Spleen (tissue), 7 donors: ENCODE measurements at regions not wholly inside any gene's neighbourhood (a gene's known extent, or its start where the extent isn't known, plus 50 kb on each side); places are given as distances from the start of the nearest gene placed in this dataset.

Experiments used
- POLR2A ChIP-seq, 3 donors: fragments of 450-650 bp; IDR thresholded peaks; one replicate each; pipeline ENCODE4 v1.5.1; 2017; ENCODE audit warnings: antibody characterized with exemption in 3 of 3, mild to moderate bottlenecking in 1 of 3
- TF ChIP-seq, protein P1 (sequence below), 11 experiments: fragments of 200-600 bp in 7 of 11; fragments of 450-650 bp in 4 of 11; sonication (generic) in 4 of 11; IDR thresholded peaks in 8 of 11; conservative IDR thresholded peaks in 3 of 11; 1 replicate in 7 of 11; 2 replicates in 4 of 11; pipeline versions ENCODE4 v1.4.0 to v1.8.0; 2016 to 2021; ENCODE audit warnings: antibody characterized with exemption in 11 of 11, inconsistent platforms in 4 of 11, mild to moderate bottlenecking in 1 of 11
- donor health status: DM: no; HTN: no; CAD: no; lungs with moderate emphysema.
- donor health status: DM: no; HTN: no; CAD: no.
- donor health status: DM: no; HTN: no; CAD: no.

DNA sequence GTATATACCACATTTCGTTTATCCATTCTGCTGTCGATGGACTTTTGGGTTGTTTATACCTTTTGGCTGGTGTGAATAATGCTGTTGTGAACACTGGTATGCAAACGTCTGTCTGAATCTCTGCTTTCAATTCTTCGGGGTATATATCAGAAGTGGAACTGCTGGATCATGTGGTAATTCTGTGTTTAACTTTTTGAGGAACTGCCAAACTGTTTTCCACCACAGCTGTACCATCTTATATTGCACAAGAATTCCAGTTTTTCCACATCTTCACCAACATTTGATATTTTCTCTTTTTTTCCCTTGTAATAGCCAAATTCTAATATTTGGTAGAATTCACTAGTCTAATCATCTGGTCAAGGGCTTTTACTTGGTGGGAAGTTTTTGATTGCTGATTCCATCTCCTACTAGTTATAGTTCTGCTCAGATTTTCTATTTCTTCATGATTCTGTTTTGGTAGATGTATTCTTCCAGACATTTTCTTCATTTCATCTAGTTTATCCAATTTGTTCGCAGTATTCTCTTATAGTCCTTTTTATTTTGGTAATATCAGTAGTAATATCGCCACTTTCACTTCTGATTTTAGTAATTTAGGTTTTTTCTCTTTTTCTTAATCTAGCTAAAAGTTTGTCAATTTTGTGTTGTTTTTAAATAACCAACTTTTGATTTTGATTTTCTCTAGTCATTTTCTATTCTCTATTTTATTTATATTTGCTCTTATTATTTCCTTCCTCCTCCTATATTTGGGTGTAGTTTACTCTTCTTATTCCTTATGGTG, 271.2 kb downstream of the ZEB1 start:
- TF ChIP-seq, protein P1, sequence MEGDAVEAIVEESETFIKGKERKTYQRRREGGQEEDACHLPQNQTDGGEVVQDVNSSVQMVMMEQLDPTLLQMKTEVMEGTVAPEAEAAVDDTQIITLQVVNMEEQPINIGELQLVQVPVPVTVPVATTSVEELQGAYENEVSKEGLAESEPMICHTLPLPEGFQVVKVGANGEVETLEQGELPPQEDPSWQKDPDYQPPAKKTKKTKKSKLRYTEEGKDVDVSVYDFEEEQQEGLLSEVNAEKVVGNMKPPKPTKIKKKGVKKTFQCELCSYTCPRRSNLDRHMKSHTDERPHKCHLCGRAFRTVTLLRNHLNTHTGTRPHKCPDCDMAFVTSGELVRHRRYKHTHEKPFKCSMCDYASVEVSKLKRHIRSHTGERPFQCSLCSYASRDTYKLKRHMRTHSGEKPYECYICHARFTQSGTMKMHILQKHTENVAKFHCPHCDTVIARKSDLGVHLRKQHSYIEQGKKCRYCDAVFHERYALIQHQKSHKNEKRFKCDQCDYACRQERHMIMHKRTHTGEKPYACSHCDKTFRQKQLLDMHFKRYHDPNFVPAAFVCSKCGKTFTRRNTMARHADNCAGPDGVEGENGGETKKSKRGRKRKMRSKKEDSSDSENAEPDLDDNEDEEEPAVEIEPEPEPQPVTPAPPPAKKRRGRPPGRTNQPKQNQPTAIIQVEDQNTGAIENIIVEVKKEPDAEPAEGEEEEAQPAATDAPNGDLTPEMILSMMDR (IDR thresholded peaks at IDR 0.05 in 8 of 11, conservative IDR thresholded peaks at IDR 0.05 in 3 of 11): no peak
- TF ChIP-seq POLR2A (IDR thresholded peaks at IDR 0.05): no peak
